ENCODE measurements at regions not wholly inside any gene's neighbourhood (a gene's known extent, or its start where the extent isn't known, plus 50 kb on each side); places are given as distances from the start of the nearest gene placed in this dataset.

- H3K36me3 Mint-ChIP-seq (ENCODE audit: insufficient read depth): no peaks in the 10 kb centered on the region
- no peak overlapping the region for H3K27ac Mint-ChIP-seq
- H3K4me3 Mint-ChIP-seq (ENCODE audit: low read depth): no peak overlapping the region
- H3K27me3 Mint-ChIP-seq: peaks cover 23% of the 10 kb centered on the region
- H3K9me3 Mint-ChIP-seq (ENCODE audit: low read depth): no peaks in the 10 kb centered on the region
- no peak for TF ChIP-seq CTCF (IDR thresholded peaks at IDR 0.05; ENCODE audit: unreplicated experiment)
- H3K4me1 Mint-ChIP-seq (ENCODE audit: low read depth): no peaks in the 10 kb centered on the region
- no peak for DNase-seq (ENCODE audit: low spot score, unreplicated experiment)
Measured at GRCh38 chr7:71009636-71010035, 122.3 kb upstream of the GALNT17 start.

- H3K27ac Mint-ChIP-seq: no peak overlapping the region
- H3K9me3 Mint-ChIP-seq (ENCODE audit: low read depth): no peaks in the 10 kb centered on the region
- H3K4me1 Mint-ChIP-seq (ENCODE audit: low read depth): no peaks in the 10 kb centered on the region
- no peaks in the 10 kb centered on the region for H3K36me3 Mint-ChIP-seq (ENCODE audit: insufficient read depth)
- peaks cover 14% of the 10 kb centered on the region for H3K27me3 Mint-ChIP-seq
- no peak for DNase-seq (ENCODE audit: low spot score, unreplicated experiment)
- no peak overlapping the region for H3K4me3 Mint-ChIP-seq (ENCODE audit: low read depth)
- TF ChIP-seq CTCF (IDR thresholded peaks at IDR 0.05; ENCODE audit: unreplicated experiment): no peak
Measured at GRCh38 chr7:71015252-71015900, 116.6 kb upstream of the GALNT17 start.

- TF ChIP-seq CTCF (IDR thresholded peaks at IDR 0.05; ENCODE audit: unreplicated experiment): no peak
- no peak for DNase-seq (ENCODE audit: low spot score, unreplicated experiment)
- Mint-ChIP-seq H3K36me3 (ENCODE audit: insufficient read depth) (no peaks in the 10 kb centered on the region), H3K27ac (no peak overlapping the region), H3K4me1 (ENCODE audit: low read depth) (no peaks in the 10 kb centered on the region), H3K27me3 (peaks cover 13% of the 10 kb centered on the region), H3K9me3 (ENCODE audit: low read depth) (no peaks in the 10 kb centered on the region), H3K4me3 (ENCODE audit: low read depth) (no peak overlapping the region)
Measured at GRCh38 chr7:71016401-71016800, 115.5 kb upstream of the GALNT17 start.

GRCh38 chr7:71017602-71018001 is 114.3 kb upstream of the GALNT17 start:
- H3K4me1 Mint-ChIP-seq (ENCODE audit: low read depth): no peaks in the 10 kb centered on the region
- H3K36me3 Mint-ChIP-seq (ENCODE audit: insufficient read depth): no peaks in the 10 kb centered on the region
- peaks cover 13% of the 10 kb centered on the region for H3K27me3 Mint-ChIP-seq
- H3K4me3 Mint-ChIP-seq (ENCODE audit: low read depth): no peak overlapping the region
- H3K9me3 Mint-ChIP-seq (ENCODE audit: low read depth): no peaks in the 10 kb centered on the region
- no peak for TF ChIP-seq CTCF (IDR thresholded peaks at IDR 0.05; ENCODE audit: unreplicated experiment)
- H3K27ac Mint-ChIP-seq: no peak overlapping the region
- DNase-seq (ENCODE audit: low spot score, unreplicated experiment): no peak

- no peaks in the 10 kb centered on the region for H3K9me3 Mint-ChIP-seq (ENCODE audit: low read depth)
- H3K27me3 Mint-ChIP-seq: peaks cover 8% of the 10 kb centered on the region
- H3K27ac Mint-ChIP-seq: no peak overlapping the region
- no peak for TF ChIP-seq CTCF (IDR thresholded peaks at IDR 0.05; ENCODE audit: unreplicated experiment)
- H3K4me1 Mint-ChIP-seq (ENCODE audit: low read depth): no peaks in the 10 kb centered on the region
- DNase-seq (ENCODE audit: low spot score, unreplicated experiment): no peak
- no peaks in the 10 kb centered on the region for H3K36me3 Mint-ChIP-seq (ENCODE audit: insufficient read depth)
- no peak overlapping the region for H3K4me3 Mint-ChIP-seq (ENCODE audit: low read depth)
Measured at GRCh38 chr7:71019706-71020105, 112.2 kb upstream of the GALNT17 start.
